ENCODE measurements at regions not wholly inside any gene's neighbourhood (a gene's known extent, or its start where the extent isn't known, plus 50 kb on each side); places are given as distances from the start of the nearest gene placed in this dataset.

DNA sequence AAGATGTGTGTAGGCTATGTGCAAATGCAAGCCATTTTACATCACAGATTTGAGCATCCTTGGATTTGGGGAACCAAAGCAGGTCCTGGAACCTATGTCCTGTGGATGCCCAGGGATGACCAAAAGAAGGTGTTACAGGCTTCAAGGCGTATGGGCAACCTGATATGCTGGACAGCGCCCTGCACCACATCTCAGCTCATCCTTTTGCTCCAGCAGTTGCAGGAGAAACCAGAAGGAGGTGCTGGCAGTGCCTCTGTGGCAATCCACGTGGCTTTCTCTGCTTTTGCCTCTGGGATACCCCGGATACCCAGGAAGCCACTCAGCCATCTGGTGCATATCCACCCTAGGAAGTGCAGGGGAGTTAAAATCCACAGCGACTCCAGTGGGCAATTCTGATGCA lies 110.3 kb upstream of the VSTM2B start:
- Histone ChIP-seq H3K27ac (no peak overlapping the region), H3K4me3 (no peak overlapping the region)

GRCh38 chr19:29417048-29417447 lies 108.7 kb upstream of the VSTM2B start:
- no peak overlapping the region for H3K4me3 ChIP-seq
- no peak overlapping the region for H3K27ac ChIP-seq

DNA sequence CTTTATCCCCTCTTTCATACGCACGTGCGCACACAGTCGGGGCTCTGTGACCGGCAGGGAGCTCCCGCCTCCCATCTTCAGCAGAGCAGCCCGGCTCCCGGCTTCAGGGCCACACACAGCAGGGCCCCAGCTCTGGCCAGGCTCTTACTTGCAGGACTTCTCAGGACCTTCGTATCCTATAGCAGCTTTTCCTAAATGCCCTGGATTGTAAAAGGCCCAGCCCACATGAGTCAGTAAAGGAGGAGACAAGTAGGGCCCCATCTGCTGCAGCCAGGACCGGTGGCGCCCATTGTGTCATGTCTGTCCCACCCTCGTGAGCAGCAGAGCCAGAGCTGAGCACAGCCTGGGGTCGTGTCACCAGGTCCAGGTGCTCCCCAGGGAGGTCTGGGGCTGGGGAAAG lies 107.6 kb upstream of the VSTM2B start:
- no peak overlapping the region for H3K4me3 ChIP-seq
- no peak overlapping the region for H3K27ac ChIP-seq

DNA sequence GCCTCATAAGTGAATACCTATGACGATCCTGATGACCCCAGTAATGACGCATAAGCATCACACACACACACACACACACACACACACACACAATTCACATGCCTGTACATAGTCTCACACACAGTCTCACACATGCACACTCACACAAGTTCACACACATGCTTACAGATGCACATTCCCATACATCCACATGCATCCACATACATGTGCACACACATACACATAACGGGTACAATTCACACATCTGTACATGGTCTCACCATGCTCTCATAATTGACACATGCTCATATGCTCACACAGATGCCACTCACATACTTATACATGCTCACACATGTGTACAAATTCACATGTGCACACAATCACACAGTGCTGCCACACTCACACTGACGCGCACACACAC lies 105.7 kb upstream of the VSTM2B start:
- Histone ChIP-seq H3K27ac (no peak overlapping the region), H3K4me3 (no peak overlapping the region)

- Histone ChIP-seq H3K4me3 (no peak overlapping the region), H3K27ac (no peak overlapping the region)
Measured at GRCh38 chr19:29420482-29421195, 105.2 kb upstream of the VSTM2B start.

GRCh38 chr19:29421196-29421545 lies 104.6 kb upstream of the VSTM2B start:
- no peak overlapping the region for H3K4me3 ChIP-seq

DNA sequence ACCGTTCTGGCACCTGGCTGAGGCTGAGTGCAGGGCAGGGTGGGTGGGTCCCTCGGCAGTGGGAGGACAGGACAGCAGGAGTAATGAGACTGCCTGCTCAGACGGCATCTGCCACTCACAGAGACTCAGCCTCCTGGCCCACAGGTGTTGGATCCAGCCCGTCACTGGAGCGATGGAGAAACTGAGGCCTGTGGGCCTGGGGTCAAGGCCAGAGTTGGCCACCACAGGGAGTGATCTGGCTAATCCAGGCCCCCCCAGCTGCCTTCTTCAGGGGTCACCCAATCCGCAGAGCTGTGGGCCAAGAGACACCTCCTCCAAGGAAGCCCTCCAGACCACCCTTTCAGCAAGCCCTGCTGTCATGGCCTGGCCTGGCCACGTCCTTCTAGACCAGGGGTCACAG lies 103.7 kb upstream of the VSTM2B start:
- no peak overlapping the region for H3K4me3 ChIP-seq

More at GRCh38 chr19:29421196-29421545, 104.6 kb upstream of the VSTM2B start:
- no peak overlapping the region for H3K27ac ChIP-seq

DNA sequence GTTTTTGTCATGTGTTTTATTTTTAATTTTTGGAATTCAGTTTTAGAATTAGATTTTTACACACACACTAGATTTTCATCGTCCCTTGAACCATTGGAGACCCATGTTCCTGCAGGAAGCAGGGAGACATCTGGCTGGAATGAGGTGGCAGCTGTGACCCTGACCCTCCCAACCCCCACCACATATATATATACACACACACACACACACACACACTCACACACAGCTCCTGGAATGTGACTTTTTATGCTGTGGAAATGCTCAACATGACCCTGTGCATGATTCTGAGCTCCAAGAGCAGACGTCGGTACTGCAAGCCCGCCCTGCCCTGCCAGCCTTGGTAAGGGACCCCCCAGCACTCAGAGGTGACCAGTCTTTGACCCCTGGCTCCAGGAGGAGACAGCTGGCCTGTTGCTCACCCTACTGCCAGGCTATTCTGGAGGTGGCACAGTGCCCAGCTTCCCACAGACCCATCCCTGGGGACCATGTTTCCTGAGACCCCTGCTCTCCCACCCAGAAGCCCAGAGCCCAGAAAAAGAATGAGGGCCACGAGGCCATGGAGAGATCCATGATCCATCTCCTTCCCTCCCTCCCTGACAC lies 103.2 kb upstream of the VSTM2B start:
- Histone ChIP-seq H3K4me3 (no peak overlapping the region), H3K27ac (no peak overlapping the region)

More for the DNA sequence above, 103.7 kb upstream of the VSTM2B start:
- no peak overlapping the region for H3K27ac ChIP-seq

DNA sequence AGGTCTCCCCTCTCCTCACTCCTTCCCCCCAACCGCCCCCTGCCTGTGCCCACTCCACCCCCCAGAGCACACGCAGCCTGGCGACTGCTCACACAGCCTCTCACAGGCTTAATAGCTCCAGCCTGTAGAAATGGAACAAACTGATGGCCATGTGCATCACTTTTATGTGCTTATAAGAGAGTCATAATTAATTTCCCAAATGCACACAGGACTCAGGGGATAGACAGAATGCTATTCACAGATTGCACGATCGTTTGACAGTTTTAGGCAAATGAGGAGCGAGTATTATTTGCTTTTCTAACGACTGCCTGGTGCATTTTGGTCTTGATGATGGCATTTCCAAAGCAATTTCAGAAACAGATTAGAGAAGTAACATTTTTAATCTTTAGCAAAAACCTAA lies 97.7 kb upstream of the VSTM2B start:
- Histone ChIP-seq H3K27ac (no peak overlapping the region), H3K4me3 (no peak overlapping the region)

DNA sequence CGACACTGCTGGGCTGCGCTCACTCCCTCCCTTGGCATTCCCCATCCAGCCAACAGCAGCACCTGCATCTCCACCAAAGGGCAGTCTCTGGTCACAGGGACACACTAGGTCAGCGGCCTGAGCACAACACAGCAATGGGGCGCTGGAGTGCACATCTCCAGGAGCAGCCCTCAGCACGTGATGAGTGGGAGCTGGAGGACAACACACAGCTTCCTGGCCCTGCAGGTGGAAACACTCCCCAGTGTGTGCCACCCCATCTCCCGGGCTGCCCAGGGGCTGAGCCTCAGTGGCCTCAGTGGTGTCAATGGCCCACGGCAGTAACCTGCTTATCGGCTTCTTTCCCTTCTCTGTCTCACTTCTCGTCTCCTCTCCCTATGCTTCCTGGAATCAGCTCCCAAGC lies 96.8 kb upstream of the VSTM2B start:
- no peak overlapping the region for H3K27ac ChIP-seq
- no peak overlapping the region for H3K4me3 ChIP-seq

- no peak overlapping the region for H3K4me3 ChIP-seq
Measured at GRCh38 chr19:29429581-29429980, 96.2 kb upstream of the VSTM2B start.

GRCh38 chr19:29431332-29431731 lies 94.5 kb upstream of the VSTM2B start:
- Histone ChIP-seq H3K27ac (no peak overlapping the region), H3K4me3 (no peak overlapping the region)

More at GRCh38 chr19:29429581-29429980, 96.2 kb upstream of the VSTM2B start:
- H3K27ac ChIP-seq = no peak overlapping the region

DNA sequence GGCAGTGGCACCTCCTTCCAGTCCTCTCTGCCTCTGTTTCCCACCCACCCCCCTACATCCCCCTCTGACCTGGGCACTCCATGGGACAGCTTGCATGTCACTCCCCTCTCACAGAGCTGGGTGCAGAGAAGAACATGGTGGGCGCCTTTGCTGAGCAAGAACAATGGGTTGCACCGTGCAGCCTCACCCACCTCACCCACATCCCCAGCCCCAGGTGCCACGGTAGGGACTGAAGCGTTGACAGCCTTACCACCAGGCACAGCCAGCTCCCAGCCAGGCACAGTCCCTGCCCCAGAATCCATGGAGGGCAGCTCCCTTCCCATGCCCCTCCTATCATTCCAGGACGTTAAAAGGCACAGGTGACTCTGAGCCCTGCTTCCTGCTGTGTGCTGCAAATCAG lies 93.1 kb upstream of the VSTM2B start:
- Histone ChIP-seq H3K27ac (no peak overlapping the region), H3K4me3 (no peak overlapping the region)

GRCh38 chr19:29436591-29437103 lies 89.1 kb upstream of the VSTM2B start:
- H3K4me3 ChIP-seq = no peak overlapping the region
- H3K27ac ChIP-seq = no peak overlapping the region

DNA sequence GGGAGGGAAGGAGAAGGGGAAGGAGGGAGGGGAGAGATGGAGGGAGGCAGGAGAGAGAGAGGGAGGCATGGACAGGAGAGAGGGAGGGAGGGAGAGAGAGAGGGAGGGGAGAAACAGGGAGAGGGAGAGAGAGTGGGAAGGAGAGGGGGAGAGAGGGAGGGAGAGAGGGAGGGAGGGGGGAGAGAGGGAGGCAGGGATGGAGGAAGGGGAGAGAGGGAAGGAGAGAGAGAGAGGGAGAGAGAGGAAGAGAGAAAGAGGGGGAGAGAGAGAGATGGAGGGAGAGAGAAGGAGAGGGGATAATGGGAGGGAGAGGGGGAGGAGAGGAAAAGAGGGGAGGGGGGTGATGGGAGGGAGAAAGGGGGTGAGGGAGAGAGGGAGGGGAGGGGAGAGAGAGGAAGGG lies 86.8 kb upstream of the VSTM2B start:
- Histone ChIP-seq H3K4me3 (no peak overlapping the region), H3K27ac (no peak overlapping the region)

- no peak overlapping the region for H3K27ac ChIP-seq
- H3K4me3 ChIP-seq = no peak overlapping the region
Measured at GRCh38 chr19:29439688-29440550, 85.9 kb upstream of the VSTM2B start.

GRCh38 chr19:29442094-29442493 lies 83.7 kb upstream of the VSTM2B start:
- no peak overlapping the region for H3K27ac ChIP-seq
- H3K4me3 ChIP-seq = no peak overlapping the region

DNA sequence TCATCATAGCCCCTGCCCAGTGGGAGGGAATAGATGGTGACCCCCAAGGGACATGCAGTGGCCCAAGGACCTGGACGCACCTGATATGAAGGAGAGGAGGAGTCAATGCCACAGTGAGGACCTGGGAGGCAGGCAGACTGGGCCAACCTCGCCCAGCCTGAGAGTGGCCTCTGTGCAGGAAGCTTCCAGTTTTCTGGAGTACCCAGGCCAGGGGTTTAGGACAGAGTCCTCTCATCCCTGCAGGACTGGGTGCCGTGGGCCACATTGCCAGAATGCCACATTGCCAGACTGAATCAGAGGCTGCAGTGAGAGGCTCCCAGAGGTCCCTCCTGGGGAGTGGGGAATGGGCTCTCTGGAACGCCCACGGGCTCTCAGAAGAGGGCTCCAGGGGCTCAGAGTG lies 82.9 kb upstream of the VSTM2B start:
- no peak overlapping the region for H3K27ac ChIP-seq
- H3K4me3 ChIP-seq = no peak overlapping the region

GRCh38 chr19:29445246-29445645 lies 80.5 kb upstream of the VSTM2B start:
- no peak overlapping the region for H3K27ac ChIP-seq
- H3K4me3 ChIP-seq = no peak overlapping the region

DNA sequence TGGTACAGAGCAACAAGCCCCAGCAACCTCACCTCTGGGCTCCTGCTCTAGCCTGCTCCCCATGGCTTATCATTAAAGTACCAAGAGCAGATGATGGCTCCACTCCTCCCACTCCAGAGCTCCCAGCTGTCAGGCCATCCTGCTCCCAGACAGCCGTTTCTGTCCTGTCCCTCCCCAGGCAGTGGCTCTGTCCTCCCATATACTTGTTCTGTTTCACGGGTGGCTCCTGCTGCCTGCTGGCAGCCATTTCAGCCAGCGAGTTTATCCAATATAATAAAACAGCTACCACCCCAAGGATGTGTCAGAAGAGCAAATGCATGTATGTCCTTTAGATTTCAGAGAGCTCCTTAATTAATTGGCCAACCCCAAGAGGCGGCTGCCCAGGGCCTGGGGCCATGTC lies 79.4 kb upstream of the VSTM2B start:
- Histone ChIP-seq H3K4me3 (no peak overlapping the region), H3K27ac (no peak overlapping the region)

- H3K27ac ChIP-seq = no peak overlapping the region
- no peak overlapping the region for H3K4me3 ChIP-seq
Measured at GRCh38 chr19:29448046-29448445, 77.7 kb upstream of the VSTM2B start.
